GM23338 (cell line): ENCODE measurements at regions not wholly inside any gene's neighbourhood (a gene's known extent, or its start where the extent isn't known, plus 50 kb on each side); places are given as distances from the start of the nearest gene placed in this dataset.

Source experiments
- ATAC-seq: fragments of 200-7000 bp; cut with Tn5 transposase; 3 replicates; pipeline ENCODE4 v1.9.1; 2020
- DNase-seq: peaks from one replicate; pipeline ENCODE4 v3.0.0-alpha.2; 2015; ENCODE audit warnings: low spot score
- H2AFZ ChIP-seq: fragments of 200-600 bp; sonication (generic); 2 replicates; pipeline ENCODE4 v1.8.0; 2016; ENCODE audit warnings: antibody characterized with exemption, mild to moderate bottlenecking, moderate library complexity
- H3F3A ChIP-seq: fragments of 200-600 bp; sonication (generic); replicated peaks from 2 replicates; pipeline ENCODE4 v1.8.0; 2017; ENCODE audit warnings: antibody characterized with exemption, mixed run types, low read depth
- H3K27ac ChIP-seq: fragments of 200-600 bp; sonication (generic); 2 replicates; pipeline ENCODE4 v1.6.1; 2016; ENCODE audit warnings: low read depth
- H3K27me3 ChIP-seq: fragments of 200-600 bp; sonication (generic); 2 replicates; pipeline ENCODE4 v1.8.0; 2016; ENCODE audit warnings: mild to moderate bottlenecking, mixed run types, moderate library complexity; ENCODE audit not compliant: insufficient read depth
- H3K36me3 ChIP-seq: fragments of 200-600 bp; sonication (generic); 2 replicates; pipeline ENCODE4 v1.8.0; 2016; ENCODE audit warnings: mild to moderate bottlenecking; ENCODE audit not compliant: insufficient read depth
- H3K4me1 ChIP-seq: fragments of 200-600 bp; sonication (generic); 2 replicates; pipeline ENCODE4 v1.8.0; 2016; ENCODE audit warnings: mild to moderate bottlenecking, moderate library complexity; ENCODE audit not compliant: insufficient read depth
- H3K4me2 ChIP-seq: fragments of 200-600 bp; sonication (generic); 2 replicates; pipeline ENCODE4 v1.7.1; 2017; ENCODE audit warnings: mixed run types
- H3K4me3 ChIP-seq: fragments of 200-600 bp; sonication (generic); 2 replicates; pipeline ENCODE4 v1.6.1; 2016; ENCODE audit warnings: mixed run types
- H3K79me2 ChIP-seq: fragments of 200-600 bp; sonication (generic); replicated peaks from 2 replicates; pipeline ENCODE4 v1.8.0; 2017; ENCODE audit warnings: mild to moderate bottlenecking; ENCODE audit not compliant: insufficient read depth
- H3K9me2 ChIP-seq: fragments of 200-600 bp; sonication (generic); 2 replicates; pipeline ENCODE4 v1.8.0; 2017; ENCODE audit not compliant: insufficient read depth
- H4K20me1 ChIP-seq: fragments of 200-600 bp; sonication (generic); replicated peaks from 2 replicates; pipeline ENCODE4 v1.8.0; 2017; ENCODE audit warnings: mild to moderate bottlenecking; ENCODE audit not compliant: insufficient read depth
- H3K27ac Mint-ChIP-seq: 2 replicates; pipeline ENCODE4 v1.8.0; 2020; ENCODE audit warnings: inconsistent platforms, mild to moderate bottlenecking, moderate library complexity, mixed read lengths
- H3K27me3 Mint-ChIP-seq: 3 replicates; pipeline ENCODE4 v1.8.0; 2022; ENCODE audit warnings: low read depth, mild to moderate bottlenecking, moderate library complexity, mixed read lengths, inconsistent platforms; ENCODE audit not compliant: insufficient read depth, poor library complexity
- H3K36me3 Mint-ChIP-seq: 3 replicates; pipeline ENCODE4 v1.8.0; 2021; ENCODE audit warnings: low read depth, mild to moderate bottlenecking, inconsistent platforms, moderate library complexity, mixed read lengths
- H3K4me1 Mint-ChIP-seq: 3 replicates; pipeline ENCODE4 v1.8.0; 2020; ENCODE audit warnings: mild to moderate bottlenecking, inconsistent platforms, mixed read lengths
- H3K4me3 Mint-ChIP-seq: 3 replicates; pipeline ENCODE4 v1.8.0; 2021; ENCODE audit warnings: moderate library complexity, mild to moderate bottlenecking, inconsistent platforms, mixed read lengths
- H3K9me3 Mint-ChIP-seq: 3 replicates; pipeline ENCODE4 v1.8.0; 2020; ENCODE audit warnings: moderate library complexity, mild to moderate bottlenecking, inconsistent platforms, mixed read lengths
- CREB1 ChIP-seq: fragments of 250-450 bp; sonication (Bioruptor Pico); IDR thresholded peaks from 2 replicates; pipeline ENCODE4 v1.5.0; 2020; ENCODE audit warnings: low read depth, mild to moderate bottlenecking, moderate library complexity
- EZH2 ChIP-seq: fragments of 200-600 bp; sonication (generic); IDR thresholded peaks from one replicate; pipeline ENCODE4 v1.8.0; 2017; ENCODE audit warnings: antibody characterized with exemption, mild to moderate bottlenecking, low read depth; ENCODE audit not compliant: unreplicated experiment
- EZH2phosphoT487 ChIP-seq: fragments of 200-600 bp; sonication (generic); IDR thresholded peaks from one replicate; pipeline ENCODE4 v1.8.1; 2018; ENCODE audit warnings: antibody characterized with exemption; ENCODE audit not compliant: unreplicated experiment
- JUNB ChIP-seq: IDR thresholded peaks from one replicate; pipeline ENCODE4 v1.6.1; 2016; ENCODE audit warnings: antibody characterized with exemption; ENCODE audit not compliant: unreplicated experiment
- NANOG ChIP-seq: IDR thresholded peaks from 2 replicates; pipeline ENCODE4 v1.6.1; 2016; ENCODE audit warnings: antibody characterized with exemption, borderline replicate concordance
- POLR2AphosphoS5 ChIP-seq: IDR thresholded peaks from 2 replicates; pipeline ENCODE4 v1.6.1; 2016; ENCODE audit warnings: antibody characterized with exemption, low read depth
- STAT1 ChIP-seq: IDR thresholded peaks from one replicate; pipeline ENCODE4 v1.6.1; 2016; ENCODE audit warnings: antibody characterized with exemption; ENCODE audit not compliant: unreplicated experiment
- ZNF114 ChIP-seq: fragments of 250-450 bp; sonication (Bioruptor Pico); IDR thresholded peaks from 2 replicates; pipeline ENCODE4 v1.5.0; 2020; ENCODE audit warnings: mild to moderate bottlenecking, moderate library complexity
- ZNF331 ChIP-seq: fragments of 250-450 bp; sonication (Bioruptor Pico); IDR thresholded peaks from 2 replicates; pipeline ENCODE4 v1.5.0; 2020; ENCODE audit warnings: low read depth, mild to moderate bottlenecking, moderate library complexity
- TF ChIP-seq, protein P1 (sequence below): IDR thresholded peaks from 2 replicates; pipeline ENCODE4 v1.6.1; 2016; ENCODE audit warnings: antibody characterized with exemption
- TF ChIP-seq, protein P2 (sequence below): IDR thresholded peaks from one replicate; pipeline ENCODE4 v1.6.1; 2018; ENCODE audit warnings: antibody characterized with exemption; ENCODE audit not compliant: unreplicated experiment
- TF ChIP-seq, protein P3 (sequence below), 2 experiments: fragments of 200-600 bp in 1 of 2; sonication (generic) in 1 of 2; conservative IDR thresholded peaks; 2 replicates each; pipeline versions ENCODE4 v1.5.1 to v1.6.1; 2016 to 2017; ENCODE audit warnings: antibody characterized with exemption in 2 of 2, low read depth in 2 of 2, mild to moderate bottlenecking in 2 of 2, moderate library complexity in 1 of 2
- TF ChIP-seq, protein P4 (sequence below): fragments of 250-450 bp; sonication (Bioruptor Pico); IDR thresholded peaks from 2 replicates; pipeline ENCODE4 v1.5.0; 2020; ENCODE audit warnings: mild to moderate bottlenecking, moderate library complexity

DNA sequence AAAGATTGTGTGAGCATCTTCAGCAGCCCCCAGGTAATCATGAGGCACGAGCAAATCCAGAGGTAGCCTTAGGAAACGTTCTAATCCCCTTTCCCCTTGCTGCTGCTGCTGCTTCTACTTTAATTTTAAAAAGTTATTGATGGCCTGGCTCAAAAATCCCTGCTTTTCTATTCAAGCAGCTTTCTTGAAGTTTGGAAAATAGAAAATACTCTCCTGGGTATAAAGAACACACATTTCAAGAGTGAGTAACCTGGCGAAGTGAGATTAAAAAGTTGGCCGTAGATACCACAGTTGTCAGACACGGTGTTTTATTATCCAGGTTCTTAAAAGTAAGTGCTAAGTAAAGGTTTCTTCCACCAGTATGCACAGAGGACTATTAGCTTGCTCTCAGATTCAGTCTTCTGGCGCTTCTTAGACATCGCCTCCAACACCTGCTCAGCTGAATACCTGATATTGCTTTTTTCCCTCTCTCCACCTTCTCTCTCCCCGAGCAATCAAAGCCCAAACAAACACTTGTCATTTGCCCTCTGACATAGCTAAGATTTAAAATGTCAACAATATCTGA lies 150.7 kb downstream of the EDN3 start:
- Histone ChIP-seq H3K27ac (no peak overlapping the region), H2AFZ (no peak overlapping the region), H3K27me3 (no peaks in the 10 kb centered on the region), H3K36me3 (no peaks in the 10 kb centered on the region), H4K20me1 (no peaks in the 10 kb centered on the region), H3K4me2 (no peak overlapping the region), H3F3A (no peaks in the 10 kb centered on the region), H3K4me1 (peaks cover 5% of the 10 kb centered on the region; the same call in 1 of the 2 replicates), H3K79me2 (no peaks in the 10 kb centered on the region), H3K9me2 (no peaks in the 10 kb centered on the region), H3K4me3 (no peak overlapping the region)
- Mint-ChIP-seq H3K4me3 (no peak overlapping the region), H3K27ac (no peak overlapping the region), H3K4me1 (peaks cover 25% of the 10 kb centered on the region), H3K36me3 (no peaks in the 10 kb centered on the region), H3K27me3 (peaks cover 2% of the 10 kb centered on the region), H3K9me3 (no peaks in the 10 kb centered on the region)
- no peak for TF ChIP-seq STAT1
- TF ChIP-seq POLR2AphosphoS5 = no peak
- TF ChIP-seq, protein P1, sequence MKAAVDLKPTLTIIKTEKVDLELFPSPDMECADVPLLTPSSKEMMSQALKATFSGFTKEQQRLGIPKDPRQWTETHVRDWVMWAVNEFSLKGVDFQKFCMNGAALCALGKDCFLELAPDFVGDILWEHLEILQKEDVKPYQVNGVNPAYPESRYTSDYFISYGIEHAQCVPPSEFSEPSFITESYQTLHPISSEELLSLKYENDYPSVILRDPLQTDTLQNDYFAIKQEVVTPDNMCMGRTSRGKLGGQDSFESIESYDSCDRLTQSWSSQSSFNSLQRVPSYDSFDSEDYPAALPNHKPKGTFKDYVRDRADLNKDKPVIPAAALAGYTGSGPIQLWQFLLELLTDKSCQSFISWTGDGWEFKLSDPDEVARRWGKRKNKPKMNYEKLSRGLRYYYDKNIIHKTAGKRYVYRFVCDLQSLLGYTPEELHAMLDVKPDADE = no peak
- TF ChIP-seq EZH2 = no peak
- TF ChIP-seq ZNF114 (CRISPR knock-in tag) = no peak
- no peak for TF ChIP-seq EZH2phosphoT487
- TF ChIP-seq ZNF331 (CRISPR knock-in tag) = no peak
- no peak for TF ChIP-seq NANOG
- TF ChIP-seq, protein P2, sequence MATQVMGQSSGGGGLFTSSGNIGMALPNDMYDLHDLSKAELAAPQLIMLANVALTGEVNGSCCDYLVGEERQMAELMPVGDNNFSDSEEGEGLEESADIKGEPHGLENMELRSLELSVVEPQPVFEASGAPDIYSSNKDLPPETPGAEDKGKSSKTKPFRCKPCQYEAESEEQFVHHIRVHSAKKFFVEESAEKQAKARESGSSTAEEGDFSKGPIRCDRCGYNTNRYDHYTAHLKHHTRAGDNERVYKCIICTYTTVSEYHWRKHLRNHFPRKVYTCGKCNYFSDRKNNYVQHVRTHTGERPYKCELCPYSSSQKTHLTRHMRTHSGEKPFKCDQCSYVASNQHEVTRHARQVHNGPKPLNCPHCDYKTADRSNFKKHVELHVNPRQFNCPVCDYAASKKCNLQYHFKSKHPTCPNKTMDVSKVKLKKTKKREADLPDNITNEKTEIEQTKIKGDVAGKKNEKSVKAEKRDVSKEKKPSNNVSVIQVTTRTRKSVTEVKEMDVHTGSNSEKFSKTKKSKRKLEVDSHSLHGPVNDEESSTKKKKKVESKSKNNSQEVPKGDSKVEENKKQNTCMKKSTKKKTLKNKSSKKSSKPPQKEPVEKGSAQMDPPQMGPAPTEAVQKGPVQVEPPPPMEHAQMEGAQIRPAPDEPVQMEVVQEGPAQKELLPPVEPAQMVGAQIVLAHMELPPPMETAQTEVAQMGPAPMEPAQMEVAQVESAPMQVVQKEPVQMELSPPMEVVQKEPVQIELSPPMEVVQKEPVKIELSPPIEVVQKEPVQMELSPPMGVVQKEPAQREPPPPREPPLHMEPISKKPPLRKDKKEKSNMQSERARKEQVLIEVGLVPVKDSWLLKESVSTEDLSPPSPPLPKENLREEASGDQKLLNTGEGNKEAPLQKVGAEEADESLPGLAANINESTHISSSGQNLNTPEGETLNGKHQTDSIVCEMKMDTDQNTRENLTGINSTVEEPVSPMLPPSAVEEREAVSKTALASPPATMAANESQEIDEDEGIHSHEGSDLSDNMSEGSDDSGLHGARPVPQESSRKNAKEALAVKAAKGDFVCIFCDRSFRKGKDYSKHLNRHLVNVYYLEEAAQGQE = no peak
- no peak for TF ChIP-seq JUNB
- TF ChIP-seq, protein P3, sequence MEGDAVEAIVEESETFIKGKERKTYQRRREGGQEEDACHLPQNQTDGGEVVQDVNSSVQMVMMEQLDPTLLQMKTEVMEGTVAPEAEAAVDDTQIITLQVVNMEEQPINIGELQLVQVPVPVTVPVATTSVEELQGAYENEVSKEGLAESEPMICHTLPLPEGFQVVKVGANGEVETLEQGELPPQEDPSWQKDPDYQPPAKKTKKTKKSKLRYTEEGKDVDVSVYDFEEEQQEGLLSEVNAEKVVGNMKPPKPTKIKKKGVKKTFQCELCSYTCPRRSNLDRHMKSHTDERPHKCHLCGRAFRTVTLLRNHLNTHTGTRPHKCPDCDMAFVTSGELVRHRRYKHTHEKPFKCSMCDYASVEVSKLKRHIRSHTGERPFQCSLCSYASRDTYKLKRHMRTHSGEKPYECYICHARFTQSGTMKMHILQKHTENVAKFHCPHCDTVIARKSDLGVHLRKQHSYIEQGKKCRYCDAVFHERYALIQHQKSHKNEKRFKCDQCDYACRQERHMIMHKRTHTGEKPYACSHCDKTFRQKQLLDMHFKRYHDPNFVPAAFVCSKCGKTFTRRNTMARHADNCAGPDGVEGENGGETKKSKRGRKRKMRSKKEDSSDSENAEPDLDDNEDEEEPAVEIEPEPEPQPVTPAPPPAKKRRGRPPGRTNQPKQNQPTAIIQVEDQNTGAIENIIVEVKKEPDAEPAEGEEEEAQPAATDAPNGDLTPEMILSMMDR (conservative IDR thresholded peaks at IDR 0.05; ENCODE audit: low read depth in 2 of 2) = no peak
- no peak for TF ChIP-seq CREB1 (CRISPR knock-in tag)
- TF ChIP-seq, protein P4, sequence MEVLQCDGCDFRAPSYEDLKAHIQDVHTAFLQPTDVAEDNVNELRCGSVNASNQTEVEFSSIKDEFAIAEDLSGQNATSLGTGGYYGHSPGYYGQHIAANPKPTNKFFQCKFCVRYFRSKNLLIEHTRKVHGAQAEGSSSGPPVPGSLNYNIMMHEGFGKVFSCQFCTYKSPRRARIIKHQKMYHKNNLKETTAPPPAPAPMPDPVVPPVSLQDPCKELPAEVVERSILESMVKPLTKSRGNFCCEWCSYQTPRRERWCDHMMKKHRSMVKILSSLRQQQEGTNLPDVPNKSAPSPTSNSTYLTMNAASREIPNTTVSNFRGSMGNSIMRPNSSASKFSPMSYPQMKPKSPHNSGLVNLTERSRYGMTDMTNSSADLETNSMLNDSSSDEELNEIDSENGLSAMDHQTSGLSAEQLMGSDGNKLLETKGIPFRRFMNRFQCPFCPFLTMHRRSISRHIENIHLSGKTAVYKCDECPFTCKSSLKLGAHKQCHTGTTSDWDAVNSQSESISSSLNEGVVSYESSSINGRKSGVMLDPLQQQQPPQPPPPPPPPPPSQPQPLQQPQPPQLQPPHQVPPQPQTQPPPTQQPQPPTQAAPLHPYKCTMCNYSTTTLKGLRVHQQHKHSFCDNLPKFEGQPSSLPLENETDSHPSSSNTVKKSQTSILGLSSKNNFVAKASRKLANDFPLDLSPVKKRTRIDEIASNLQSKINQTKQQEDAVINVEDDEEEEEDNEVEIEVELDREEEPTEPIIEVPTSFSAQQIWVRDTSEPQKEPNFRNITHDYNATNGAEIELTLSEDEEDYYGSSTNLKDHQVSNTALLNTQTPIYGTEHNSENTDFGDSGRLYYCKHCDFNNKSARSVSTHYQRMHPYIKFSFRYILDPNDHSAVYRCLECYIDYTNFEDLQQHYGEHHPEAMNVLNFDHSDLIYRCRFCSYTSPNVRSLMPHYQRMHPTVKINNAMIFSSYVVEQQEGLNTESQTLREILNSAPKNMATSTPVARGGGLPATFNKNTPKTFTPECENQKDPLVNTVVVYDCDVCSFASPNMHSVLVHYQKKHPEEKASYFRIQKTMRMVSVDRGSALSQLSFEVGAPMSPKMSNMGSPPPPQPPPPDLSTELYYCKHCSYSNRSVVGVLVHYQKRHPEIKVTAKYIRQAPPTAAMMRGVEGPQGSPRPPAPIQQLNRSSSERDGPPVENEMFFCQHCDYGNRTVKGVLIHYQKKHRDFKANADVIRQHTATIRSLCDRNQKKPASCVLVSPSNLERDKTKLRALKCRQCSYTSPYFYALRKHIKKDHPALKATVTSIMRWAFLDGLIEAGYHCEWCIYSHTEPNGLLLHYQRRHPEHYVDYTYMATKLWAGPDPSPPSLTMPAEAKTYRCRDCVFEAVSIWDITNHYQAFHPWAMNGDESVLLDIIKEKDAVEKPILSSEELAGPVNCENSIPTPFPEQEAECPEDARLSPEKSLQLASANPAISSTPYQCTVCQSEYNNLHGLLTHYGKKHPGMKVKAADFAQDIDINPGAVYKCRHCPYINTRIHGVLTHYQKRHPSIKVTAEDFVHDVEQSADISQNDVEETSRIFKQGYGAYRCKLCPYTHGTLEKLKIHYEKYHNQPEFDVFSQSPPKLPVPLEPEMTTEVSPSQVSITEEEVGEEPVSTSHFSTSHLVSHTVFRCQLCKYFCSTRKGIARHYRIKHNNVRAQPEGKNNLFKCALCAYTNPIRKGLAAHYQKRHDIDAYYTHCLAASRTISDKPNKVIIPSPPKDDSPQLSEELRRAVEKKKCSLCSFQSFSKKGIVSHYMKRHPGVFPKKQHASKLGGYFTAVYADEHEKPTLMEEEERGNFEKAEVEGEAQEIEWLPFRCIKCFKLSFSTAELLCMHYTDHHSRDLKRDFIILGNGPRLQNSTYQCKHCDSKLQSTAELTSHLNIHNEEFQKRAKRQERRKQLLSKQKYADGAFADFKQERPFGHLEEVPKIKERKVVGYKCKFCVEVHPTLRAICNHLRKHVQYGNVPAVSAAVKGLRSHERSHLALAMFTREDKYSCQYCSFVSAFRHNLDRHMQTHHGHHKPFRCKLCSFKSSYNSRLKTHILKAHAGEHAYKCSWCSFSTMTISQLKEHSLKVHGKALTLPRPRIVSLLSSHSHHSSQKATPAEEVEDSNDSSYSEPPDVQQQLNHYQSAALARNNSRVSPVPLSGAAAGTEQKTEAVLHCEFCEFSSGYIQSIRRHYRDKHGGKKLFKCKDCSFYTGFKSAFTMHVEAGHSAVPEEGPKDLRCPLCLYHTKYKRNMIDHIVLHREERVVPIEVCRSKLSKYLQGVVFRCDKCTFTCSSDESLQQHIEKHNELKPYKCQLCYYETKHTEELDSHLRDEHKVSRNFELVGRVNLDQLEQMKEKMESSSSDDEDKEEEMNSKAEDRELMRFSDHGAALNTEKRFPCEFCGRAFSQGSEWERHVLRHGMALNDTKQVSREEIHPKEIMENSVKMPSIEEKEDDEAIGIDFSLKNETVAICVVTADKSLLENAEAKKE = no peak
- DNase-seq = no peak
- ATAC-seq = no peak
